ENCODE measurements at regions not wholly inside any gene's neighbourhood (a gene's known extent, or its start where the extent isn't known, plus 50 kb on each side); places are given as distances from the start of the nearest gene placed in this dataset.

DNA sequence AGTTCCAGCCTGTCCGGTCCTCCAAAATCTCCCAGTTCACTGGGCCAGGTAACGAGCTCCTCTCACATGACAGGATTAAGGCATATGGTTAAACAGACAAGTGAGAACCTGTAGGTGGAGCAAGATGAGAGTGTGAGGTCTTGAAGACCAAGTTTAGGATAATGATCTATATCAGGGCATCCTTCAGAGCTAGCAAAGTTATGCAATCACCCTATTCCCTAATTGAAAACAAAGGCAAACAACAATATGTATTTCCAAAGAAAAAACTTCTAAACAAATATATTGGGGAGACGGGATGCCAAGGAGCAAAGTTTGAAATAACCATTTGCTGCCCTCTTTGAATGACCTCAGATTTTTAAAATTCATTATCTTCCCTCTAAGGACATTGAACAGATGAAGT, 571.2 kb downstream of the BCL11B start:
- H3K9ac ChIP-seq (ENCODE audit: low read depth, low read length) = no peak overlapping the region
- no peaks in the 10 kb centered on the region for H3K36me3 ChIP-seq (ENCODE audit: insufficient read depth, low read length)
- peaks cover 7% of the 10 kb centered on the region for H3K9me3 ChIP-seq (replicated peaks; ENCODE audit: low read length)
- no peaks in the 10 kb centered on the region for H3K27me3 ChIP-seq (ENCODE audit: control insufficient read depth, insufficient read depth, low read length)
- H3K4me2 ChIP-seq (ENCODE audit: low read length) = no peak overlapping the region
- H3K4me1 ChIP-seq (ENCODE audit: control insufficient read depth, insufficient read depth, low read length) = no peaks in the 10 kb centered on the region
- H3K4me3 ChIP-seq (ENCODE audit: low read length) = no peak overlapping the region

DNA sequence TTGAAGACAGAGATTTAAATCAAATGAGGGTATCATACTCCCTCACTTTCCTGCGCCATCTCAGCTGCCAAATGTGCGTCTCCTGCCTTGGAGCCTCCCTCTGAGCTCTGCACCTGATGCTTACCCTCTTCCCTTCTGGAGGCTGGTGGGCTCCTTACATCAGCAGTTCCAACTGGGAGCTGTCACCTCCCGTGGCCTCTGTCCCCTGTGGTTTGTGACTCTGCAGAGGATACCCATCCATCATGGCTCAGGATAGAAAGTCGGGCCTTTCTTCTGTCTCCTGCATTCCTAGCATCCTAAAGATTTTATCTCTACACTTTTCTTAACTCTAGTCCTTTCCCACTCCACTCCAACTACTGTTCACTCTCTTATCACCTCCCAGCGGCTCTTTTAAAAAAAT, 570.6 kb downstream of the BCL11B start:
- H3K36me3 ChIP-seq (ENCODE audit: insufficient read depth, low read length) = no peaks in the 10 kb centered on the region
- H3K9me3 ChIP-seq (replicated peaks; ENCODE audit: low read length) = peaks cover 7% of the 10 kb centered on the region
- H3K9ac ChIP-seq (ENCODE audit: low read depth, low read length) = no peak overlapping the region
- H3K4me1 ChIP-seq (ENCODE audit: control insufficient read depth, insufficient read depth, low read length) = no peaks in the 10 kb centered on the region
- H3K4me3 ChIP-seq (ENCODE audit: low read length) = no peak overlapping the region
- H3K27me3 ChIP-seq (ENCODE audit: control insufficient read depth, insufficient read depth, low read length) = no peaks in the 10 kb centered on the region
- no peak overlapping the region for H3K4me2 ChIP-seq (ENCODE audit: low read length)

DNA sequence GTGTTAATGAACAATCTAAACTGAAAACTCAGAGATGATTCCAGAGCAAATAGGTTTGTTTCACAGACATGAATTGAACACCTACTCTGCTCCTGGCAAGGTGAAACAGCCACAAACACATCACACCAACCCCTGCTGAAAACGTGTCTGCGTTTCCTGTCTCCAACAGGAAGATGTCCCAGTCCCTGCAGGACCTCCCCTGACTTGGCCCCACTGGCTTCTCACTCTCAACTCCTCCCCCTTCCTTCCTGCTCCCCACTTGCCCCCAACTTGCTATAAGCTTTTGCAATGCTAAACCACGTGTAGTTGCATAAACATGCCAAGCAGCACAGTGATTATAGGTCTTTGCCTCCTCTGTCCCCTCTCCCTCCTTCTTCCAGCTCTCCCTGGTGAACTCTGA, 567.6 kb downstream of the BCL11B start:
- no peak overlapping the region for H3K4me3 ChIP-seq (ENCODE audit: low read length)
- H3K9ac ChIP-seq (ENCODE audit: low read depth, low read length) = no peak overlapping the region
- H3K4me1 ChIP-seq (ENCODE audit: control insufficient read depth, insufficient read depth, low read length) = no peaks in the 10 kb centered on the region
- H3K4me2 ChIP-seq (ENCODE audit: low read length) = no peak overlapping the region
- peaks cover 6% of the 10 kb centered on the region for H3K9me3 ChIP-seq (replicated peaks; ENCODE audit: low read length)
- H3K36me3 ChIP-seq (ENCODE audit: insufficient read depth, low read length) = no peaks in the 10 kb centered on the region
- H3K27me3 ChIP-seq (ENCODE audit: control insufficient read depth, insufficient read depth, low read length) = no peaks in the 10 kb centered on the region

DNA sequence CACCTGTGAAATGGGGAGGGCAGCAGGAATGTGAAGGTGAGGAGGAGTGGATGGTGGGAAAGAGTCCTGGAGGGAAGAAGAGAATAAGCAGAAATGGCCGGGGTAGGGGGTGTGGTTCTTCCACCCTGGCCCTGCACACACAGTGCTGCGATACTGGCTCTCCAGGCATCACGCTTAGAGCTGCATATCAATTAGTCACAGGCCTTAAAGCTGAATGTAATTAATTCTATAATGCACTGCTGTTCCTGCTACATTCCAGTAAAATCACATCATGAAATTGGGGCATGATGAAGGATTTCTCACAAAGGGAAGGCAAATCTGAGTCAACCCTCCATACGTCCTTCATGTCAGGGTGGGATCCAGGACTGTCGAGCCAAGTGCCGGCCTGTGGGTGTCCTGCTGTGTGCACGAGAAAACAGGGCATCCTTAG, 566.1 kb downstream of the BCL11B start:
- H3K9ac ChIP-seq (ENCODE audit: low read depth, low read length) = no peak overlapping the region
- no peaks in the 10 kb centered on the region for H3K9me3 ChIP-seq (replicated peaks; ENCODE audit: low read length)
- no peaks in the 10 kb centered on the region for H3K4me1 ChIP-seq (ENCODE audit: control insufficient read depth, insufficient read depth, low read length)
- H3K36me3 ChIP-seq (ENCODE audit: insufficient read depth, low read length) = no peaks in the 10 kb centered on the region
- H3K4me3 ChIP-seq (ENCODE audit: low read length) = no peak overlapping the region
- no peaks in the 10 kb centered on the region for H3K27me3 ChIP-seq (ENCODE audit: control insufficient read depth, insufficient read depth, low read length)
- H3K4me2 ChIP-seq (ENCODE audit: low read length) = no peak overlapping the region

DNA sequence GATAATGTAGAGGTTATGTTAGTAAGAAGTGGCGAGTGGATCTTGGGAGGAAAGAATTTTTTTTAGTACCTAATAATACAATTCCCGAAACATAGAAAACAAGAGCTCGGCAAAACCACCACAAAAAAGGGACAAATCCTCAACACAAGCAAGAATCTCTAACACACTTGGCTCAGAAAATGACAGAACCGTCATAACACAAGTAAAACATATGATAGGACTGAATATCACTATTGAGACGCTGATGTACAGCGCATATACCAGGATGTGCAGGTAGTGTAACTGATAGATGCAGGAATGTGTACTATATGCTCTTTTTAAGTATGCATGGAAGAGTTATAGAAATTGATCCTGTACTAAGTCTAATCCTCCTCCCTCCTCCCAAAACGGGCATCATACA, 564.5 kb downstream of the BCL11B start:
- H3K4me1 ChIP-seq (ENCODE audit: control insufficient read depth, insufficient read depth, low read length) = no peaks in the 10 kb centered on the region
- no peaks in the 10 kb centered on the region for H3K36me3 ChIP-seq (ENCODE audit: insufficient read depth, low read length)
- no peak overlapping the region for H3K9ac ChIP-seq (ENCODE audit: low read depth, low read length)
- H3K4me2 ChIP-seq (ENCODE audit: low read length) = no peak overlapping the region
- H3K4me3 ChIP-seq (ENCODE audit: low read length) = no peak overlapping the region
- H3K27me3 ChIP-seq (ENCODE audit: control insufficient read depth, insufficient read depth, low read length) = no peaks in the 10 kb centered on the region
- H3K9me3 ChIP-seq (replicated peaks; ENCODE audit: low read length) = peaks cover 7% of the 10 kb centered on the region

DNA sequence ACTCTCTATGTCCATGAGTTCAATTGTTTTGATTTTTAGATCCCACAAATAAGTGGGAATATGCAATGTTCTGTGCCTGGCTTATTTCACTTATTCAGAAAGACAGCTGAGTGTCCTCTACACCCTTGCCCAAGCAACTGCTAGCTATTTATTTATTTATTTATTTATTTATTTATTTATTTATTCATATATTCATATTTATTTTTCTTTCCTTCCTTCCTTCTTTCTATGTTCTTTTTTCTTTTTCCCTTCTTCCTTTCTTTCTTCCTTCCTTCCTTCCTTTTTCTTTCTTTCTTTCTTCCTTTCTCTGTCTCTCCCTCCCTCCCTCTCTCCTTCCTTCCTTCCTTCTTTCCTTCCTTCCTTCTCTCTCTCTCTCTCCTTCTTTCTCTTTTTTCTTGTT, 563.4 kb downstream of the BCL11B start:
- Histone ChIP-seq H3K4me2 (ENCODE audit: low read length) (no peak overlapping the region), H3K9ac (ENCODE audit: low read depth, low read length) (no peak overlapping the region), H3K4me3 (ENCODE audit: low read length) (no peak overlapping the region), H3K27me3 (ENCODE audit: control insufficient read depth, insufficient read depth, low read length) (no peaks in the 10 kb centered on the region), H3K36me3 (ENCODE audit: insufficient read depth, low read length) (no peaks in the 10 kb centered on the region), H3K9me3 (replicated peaks; ENCODE audit: low read length) (peaks cover 7% of the 10 kb centered on the region), H3K4me1 (ENCODE audit: control insufficient read depth, insufficient read depth, low read length) (no peaks in the 10 kb centered on the region)

DNA sequence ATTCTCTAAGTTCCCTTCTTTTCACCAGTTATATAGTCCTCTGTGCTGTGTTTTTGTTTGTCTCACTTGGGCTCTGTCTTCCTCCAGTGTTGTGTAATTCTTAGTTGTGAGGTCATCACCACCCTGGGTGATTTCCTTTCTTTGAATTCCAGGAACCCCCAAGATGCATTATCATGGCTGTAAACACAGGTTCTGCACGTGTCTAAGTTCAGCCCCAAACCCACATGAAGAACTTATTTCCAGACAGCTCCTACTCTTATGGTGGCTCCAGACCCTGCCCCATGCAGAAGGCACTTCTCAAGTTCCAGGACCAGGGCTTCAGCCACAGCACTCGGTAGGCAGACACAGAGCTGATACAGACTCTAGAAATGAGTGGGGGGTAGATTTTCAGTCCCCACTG, 560.5 kb downstream of the BCL11B start:
- no peaks in the 10 kb centered on the region for H3K36me3 ChIP-seq (ENCODE audit: insufficient read depth, low read length)
- no peak overlapping the region for H3K9ac ChIP-seq (ENCODE audit: low read depth, low read length)
- no peaks in the 10 kb centered on the region for H3K4me1 ChIP-seq (ENCODE audit: control insufficient read depth, insufficient read depth, low read length)
- no peak overlapping the region for H3K4me2 ChIP-seq (ENCODE audit: low read length)
- no peak overlapping the region for H3K4me3 ChIP-seq (ENCODE audit: low read length)
- peaks cover 22% of the 10 kb centered on the region for H3K9me3 ChIP-seq (replicated peaks; ENCODE audit: low read length)
- H3K27me3 ChIP-seq (ENCODE audit: control insufficient read depth, insufficient read depth, low read length) = no peaks in the 10 kb centered on the region

DNA sequence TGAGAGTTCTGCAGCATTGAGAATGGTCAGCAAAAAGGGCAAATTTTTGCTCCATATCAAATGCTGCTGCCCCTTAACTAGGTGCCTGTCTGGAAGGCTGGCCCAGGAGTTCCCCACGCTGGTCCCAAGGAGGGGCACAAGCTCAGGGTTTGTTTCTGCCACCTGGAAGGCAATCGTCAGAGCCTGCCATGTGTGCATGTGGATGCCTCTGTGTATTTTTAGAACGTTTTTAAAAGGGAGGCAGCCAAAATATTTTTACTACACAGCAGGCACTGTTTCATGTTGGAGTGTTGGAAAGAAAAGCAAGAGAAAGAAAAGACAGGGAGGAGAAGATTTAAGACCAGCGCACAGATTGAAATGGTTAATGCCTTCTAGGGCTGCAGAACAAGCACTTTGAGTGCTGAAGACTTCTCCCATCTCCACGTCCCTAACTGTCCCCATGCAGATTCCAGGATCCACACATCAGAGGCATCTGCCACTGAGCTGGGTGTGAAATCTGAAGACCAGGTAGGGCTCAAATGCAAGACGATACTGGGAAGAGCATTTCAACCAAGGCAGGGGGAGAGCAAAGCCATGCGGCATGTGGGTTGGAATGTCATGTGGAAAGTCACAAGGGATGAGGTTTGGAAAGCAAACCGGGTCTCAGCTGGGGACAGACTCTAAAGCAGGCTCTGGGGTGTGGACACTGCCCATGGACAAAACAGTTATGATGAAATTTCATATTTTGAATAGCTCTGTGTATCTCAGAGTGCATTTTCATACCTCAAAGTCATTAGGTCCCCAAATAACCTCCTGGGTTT, 557.2 kb downstream of the BCL11B start:
- Histone ChIP-seq H3K9ac (ENCODE audit: low read depth, low read length) (no peak overlapping the region), H3K4me2 (ENCODE audit: low read length) (no peak overlapping the region), H3K4me3 (ENCODE audit: low read length) (no peak overlapping the region), H3K9me3 (replicated peaks; ENCODE audit: low read length) (peaks cover 23% of the 10 kb centered on the region), H3K4me1 (ENCODE audit: control insufficient read depth, insufficient read depth, low read length) (no peaks in the 10 kb centered on the region), H3K36me3 (ENCODE audit: insufficient read depth, low read length) (no peaks in the 10 kb centered on the region), H3K27me3 (ENCODE audit: control insufficient read depth, insufficient read depth, low read length) (no peaks in the 10 kb centered on the region)

DNA sequence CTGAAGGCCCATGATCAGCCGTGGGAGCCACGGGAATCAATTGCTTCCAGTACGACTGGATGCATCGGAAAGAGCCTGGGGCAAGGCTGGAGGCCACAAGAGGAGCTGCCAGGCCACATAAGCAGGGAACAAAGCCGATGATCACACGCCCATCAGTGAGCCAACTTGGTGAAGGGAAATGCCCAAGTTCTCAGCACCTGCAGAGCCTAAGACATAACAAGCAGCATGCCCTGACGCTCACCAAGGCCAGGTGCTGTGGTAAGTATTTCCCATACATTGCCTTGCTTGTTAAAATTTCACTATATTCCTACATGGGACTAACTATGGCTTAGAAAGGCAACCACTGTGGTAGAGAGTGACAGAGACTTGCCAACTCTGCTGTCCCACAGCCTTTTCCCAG, 555.9 kb downstream of the BCL11B start:
- H3K4me2 ChIP-seq (ENCODE audit: low read length) = no peak overlapping the region
- H3K9me3 ChIP-seq (replicated peaks; ENCODE audit: low read length) = peaks cover 23% of the 10 kb centered on the region
- no peaks in the 10 kb centered on the region for H3K36me3 ChIP-seq (ENCODE audit: insufficient read depth, low read length)
- no peaks in the 10 kb centered on the region for H3K4me1 ChIP-seq (ENCODE audit: control insufficient read depth, insufficient read depth, low read length)
- H3K4me3 ChIP-seq (ENCODE audit: low read length) = no peak overlapping the region
- H3K27me3 ChIP-seq (ENCODE audit: control insufficient read depth, insufficient read depth, low read length) = no peaks in the 10 kb centered on the region
- H3K9ac ChIP-seq (ENCODE audit: low read depth, low read length) = no peak overlapping the region

DNA sequence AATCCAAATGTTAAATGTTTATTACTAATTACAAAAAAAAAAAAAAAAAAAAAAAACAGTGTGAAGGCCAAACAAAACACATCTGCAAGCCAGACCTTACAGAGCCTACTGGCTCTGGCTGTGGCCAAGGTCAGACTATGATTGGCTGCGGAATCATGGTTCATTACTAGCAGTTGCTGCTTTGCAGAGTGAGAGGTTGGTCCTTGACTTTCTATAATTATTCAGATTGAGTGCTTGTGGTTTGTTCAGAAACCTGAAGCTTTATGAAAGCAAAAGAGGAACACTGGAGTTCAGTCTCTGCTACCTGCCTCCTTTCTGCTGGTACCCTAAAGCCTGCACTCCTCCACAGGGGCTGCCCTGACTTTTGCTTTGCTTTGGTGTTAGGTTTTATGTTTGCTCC, 550.9 kb downstream of the BCL11B start:
- H3K9ac ChIP-seq (ENCODE audit: low read depth, low read length) = no peak overlapping the region
- H3K9me3 ChIP-seq (replicated peaks; ENCODE audit: low read length) = peaks cover 5% of the 10 kb centered on the region
- H3K36me3 ChIP-seq (ENCODE audit: insufficient read depth, low read length) = no peaks in the 10 kb centered on the region
- H3K4me3 ChIP-seq (ENCODE audit: low read length) = no peak overlapping the region
- no peaks in the 10 kb centered on the region for H3K4me1 ChIP-seq (ENCODE audit: control insufficient read depth, insufficient read depth, low read length)
- H3K27me3 ChIP-seq (ENCODE audit: control insufficient read depth, insufficient read depth, low read length) = no peaks in the 10 kb centered on the region
- no peak overlapping the region for H3K4me2 ChIP-seq (ENCODE audit: low read length)

DNA sequence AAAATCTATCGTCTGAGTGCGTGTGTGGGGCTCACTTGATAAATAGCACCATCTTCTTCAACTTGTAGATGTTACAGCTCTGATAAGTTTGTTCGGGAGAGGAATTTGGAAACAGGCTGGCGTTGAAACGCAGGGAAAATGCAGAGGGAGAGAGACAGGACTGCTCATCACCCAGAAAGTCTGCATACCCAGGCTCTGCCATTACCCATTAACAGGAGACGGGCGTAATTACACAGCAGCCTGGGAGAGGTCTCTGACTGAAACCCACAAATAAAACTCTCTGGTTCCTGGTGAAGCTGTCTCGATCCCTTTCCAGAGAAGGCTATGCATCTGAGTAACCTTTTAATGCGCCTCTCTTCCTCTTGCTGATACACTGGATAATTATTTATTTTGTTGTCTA, 547.3 kb downstream of the BCL11B start:
- no peak overlapping the region for H3K4me2 ChIP-seq (ENCODE audit: low read length)
- H3K36me3 ChIP-seq (ENCODE audit: insufficient read depth, low read length) = no peaks in the 10 kb centered on the region
- H3K9me3 ChIP-seq (replicated peaks; ENCODE audit: low read length) = no peaks in the 10 kb centered on the region
- no peak overlapping the region for H3K4me3 ChIP-seq (ENCODE audit: low read length)
- H3K9ac ChIP-seq (ENCODE audit: low read depth, low read length) = no peak overlapping the region
- no peaks in the 10 kb centered on the region for H3K4me1 ChIP-seq (ENCODE audit: control insufficient read depth, insufficient read depth, low read length)
- H3K27me3 ChIP-seq (ENCODE audit: control insufficient read depth, insufficient read depth, low read length) = no peaks in the 10 kb centered on the region

DNA sequence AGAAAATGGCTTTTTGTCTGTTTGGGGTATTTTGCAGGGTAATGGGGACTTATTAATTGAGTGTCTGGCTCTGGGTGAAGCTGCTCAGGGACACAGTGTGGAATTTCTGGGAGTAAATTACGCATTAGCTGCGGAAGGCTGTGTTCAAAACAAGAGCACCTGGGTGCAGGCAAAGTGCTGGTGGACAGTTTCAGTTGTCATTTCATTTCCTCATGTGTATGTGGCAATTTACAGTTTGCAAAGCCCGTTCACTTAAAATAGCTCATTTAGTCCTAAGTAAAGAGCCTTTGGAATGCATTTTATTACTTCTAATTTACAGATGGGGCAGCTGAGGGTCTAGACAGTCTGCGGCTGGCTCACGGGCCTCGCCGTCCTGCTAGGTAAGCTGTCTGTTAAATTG, 546.8 kb downstream of the BCL11B start:
- Histone ChIP-seq H3K9me3 (replicated peaks; ENCODE audit: low read length) (no peaks in the 10 kb centered on the region), H3K4me3 (ENCODE audit: low read length) (no peak overlapping the region), H3K4me1 (ENCODE audit: control insufficient read depth, insufficient read depth, low read length) (no peaks in the 10 kb centered on the region), H3K9ac (ENCODE audit: low read depth, low read length) (no peak overlapping the region), H3K4me2 (ENCODE audit: low read length) (no peak overlapping the region), H3K27me3 (ENCODE audit: control insufficient read depth, insufficient read depth, low read length) (no peaks in the 10 kb centered on the region), H3K36me3 (ENCODE audit: insufficient read depth, low read length) (no peaks in the 10 kb centered on the region)

Measured in skeletal muscle satellite cell (primary cell).